ENCODE measurements at regions not wholly inside any gene's neighbourhood (a gene's known extent, or its start where the extent isn't known, plus 50 kb on each side); places are given as distances from the start of the nearest gene placed in this dataset.
A peak's percentile ranks its signal among the peaks of the same experiment; 100 is the strongest.

DNA sequence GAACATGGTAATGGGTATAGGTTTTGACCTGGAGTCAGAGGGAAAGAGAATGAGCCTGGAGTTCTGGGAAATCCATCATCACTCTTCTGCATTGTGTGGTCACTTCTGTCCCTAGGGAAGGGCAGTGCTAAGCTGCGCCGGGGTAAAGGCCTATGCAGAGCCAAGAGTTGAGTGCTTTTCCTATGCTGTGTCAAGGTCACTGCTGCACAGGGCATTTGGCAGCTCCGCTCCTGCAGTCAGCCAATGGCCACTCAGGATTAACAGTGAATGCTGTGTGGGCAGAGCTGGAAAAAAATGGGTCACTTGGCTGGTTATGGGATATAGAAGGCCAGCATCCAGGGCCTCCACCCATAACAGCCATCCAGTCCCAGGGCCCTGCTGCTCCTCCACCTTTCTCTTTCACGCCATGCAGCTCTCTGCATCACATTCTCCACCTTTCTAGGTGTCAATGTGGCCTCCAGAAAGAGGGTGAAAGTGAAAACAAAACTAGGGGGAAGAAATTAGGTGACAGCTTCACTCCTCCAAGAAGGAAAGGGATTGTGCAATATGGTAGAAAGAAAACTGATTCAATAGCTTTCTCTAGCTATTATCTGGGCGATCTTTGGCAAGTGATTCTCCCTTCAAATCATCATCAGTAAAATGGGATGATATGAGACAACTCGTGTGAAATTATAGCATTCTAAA, 279.3 kb upstream of the ANKRD55 start:
- no peak for DNase-seq

DNA sequence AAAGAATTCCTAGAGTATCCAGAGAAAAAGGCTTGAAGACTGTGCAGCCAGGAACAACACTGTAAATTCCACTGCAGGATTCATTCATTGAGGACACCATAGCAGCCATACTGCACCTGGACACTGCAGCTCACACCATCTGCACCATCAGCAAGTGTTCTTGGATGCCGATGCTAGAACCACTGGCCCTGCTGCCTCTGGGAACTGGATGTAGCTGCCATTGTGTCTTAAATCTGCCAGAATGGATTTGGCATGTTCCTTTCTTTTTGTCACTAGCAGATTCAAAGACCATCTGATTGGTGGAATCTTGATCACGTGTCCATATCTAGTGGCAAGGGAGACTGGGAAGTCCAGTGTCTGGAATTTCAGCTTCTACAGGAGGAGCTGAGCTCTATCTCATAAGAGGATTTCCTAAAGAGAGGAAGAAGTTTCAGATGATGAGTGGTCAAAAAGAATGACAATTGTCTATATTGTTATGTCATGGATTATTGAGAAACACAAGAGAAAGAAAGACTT, 278.3 kb upstream of the ANKRD55 start:
- no peak for DNase-seq

DNA sequence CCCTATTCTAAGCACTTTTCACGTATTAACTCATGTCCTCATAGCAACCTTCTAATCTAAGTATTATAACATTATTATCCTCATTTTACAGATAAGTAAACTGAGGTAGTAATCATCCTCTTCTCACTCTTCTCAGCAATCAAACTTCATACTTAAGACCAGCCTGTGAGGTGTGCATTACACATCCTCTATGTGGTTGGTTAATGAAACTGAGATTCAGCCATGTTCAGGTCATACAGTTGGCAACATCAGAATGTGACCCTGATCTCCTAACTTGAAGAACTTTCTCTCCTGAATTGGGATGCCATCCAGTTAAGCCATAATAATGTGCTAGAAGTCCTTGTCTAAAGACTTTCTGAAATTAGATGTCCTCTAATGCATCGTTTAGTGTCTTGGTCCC, 275.1 kb upstream of the ANKRD55 start:
- DNase-seq = no peak

DNA sequence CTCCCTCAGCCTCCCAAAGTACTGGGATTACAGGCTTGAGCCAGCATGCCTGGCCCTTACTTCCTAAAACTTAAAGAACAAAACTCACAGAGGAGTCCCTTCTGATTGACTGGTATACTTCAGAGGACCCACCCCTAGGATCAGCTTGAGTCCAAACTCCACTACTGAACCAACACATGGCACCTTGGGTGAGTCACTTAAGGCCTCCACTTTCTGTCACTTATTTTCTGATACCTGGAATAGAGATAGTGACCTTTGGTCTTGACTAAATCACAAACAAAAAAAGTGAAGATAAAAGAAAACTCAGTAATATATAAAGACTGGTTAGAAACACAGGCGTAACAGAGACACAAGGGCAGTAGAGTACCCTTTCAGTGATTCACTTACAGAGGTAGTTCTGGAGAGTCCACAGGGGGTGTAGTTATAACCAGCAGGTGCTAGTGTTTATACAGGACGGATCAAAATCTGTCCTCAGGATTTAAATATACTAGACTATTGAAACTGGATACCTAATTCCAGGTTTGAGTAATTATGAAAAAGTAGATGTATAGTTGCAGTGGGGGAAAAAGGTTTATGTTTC, 274.3 kb upstream of the ANKRD55 start:
- no peak for DNase-seq

DNA sequence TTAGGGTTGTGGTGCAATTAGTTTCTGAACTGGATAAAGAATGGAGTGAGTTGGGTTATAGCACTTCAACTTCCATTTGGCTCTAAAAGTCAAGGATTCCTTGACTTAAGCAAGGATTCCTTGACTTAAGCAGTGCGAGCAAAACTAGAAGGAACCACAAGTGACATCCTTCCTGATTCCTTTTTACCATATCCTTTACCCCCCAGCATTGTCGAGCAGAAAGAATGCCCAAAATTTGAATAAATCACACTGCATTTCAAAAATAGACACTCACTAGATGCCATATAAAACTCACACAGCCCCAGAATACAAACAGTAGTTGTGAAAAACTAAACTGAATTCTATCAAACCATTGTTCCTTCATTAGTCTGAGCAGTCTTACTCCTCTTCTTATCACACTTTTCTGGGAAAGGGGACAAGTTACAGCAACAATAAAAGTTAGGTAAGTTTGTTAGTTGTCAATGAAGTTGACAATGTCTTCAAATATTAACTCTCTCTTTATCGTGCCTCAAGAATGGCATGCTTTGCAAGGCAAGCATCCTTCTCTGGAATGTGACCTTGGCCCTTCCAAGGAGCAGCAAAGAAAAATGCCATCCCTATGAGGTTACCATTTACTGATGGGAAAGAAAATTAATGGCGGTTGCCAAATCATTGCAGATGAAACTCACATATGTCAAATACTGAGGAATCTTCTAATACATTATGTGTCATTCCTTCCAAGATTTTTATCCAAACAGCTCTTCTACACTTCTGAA, 273.3 kb upstream of the ANKRD55 start:
- DNase-seq = no peak

DNA sequence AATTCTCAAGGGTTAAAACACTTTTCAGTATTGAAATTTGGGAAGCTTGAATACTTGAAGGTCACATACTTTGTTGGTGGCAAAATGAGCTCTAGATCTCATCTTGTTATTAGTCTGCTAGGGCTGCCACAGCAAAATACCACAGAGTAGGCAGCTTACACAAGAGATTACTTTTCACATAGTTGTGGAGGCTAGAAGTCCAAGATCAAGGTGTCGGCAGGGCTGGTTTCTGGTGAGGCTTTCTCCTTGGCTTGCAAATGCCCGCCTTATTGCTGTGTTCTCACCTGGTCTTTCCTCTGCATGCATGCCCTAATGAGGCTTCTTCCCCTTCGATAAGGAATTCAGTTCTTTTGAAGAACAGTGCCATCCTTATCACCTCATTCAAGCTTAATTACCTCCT, 270.8 kb upstream of the ANKRD55 start:
- DNase-seq = no peak

DNA sequence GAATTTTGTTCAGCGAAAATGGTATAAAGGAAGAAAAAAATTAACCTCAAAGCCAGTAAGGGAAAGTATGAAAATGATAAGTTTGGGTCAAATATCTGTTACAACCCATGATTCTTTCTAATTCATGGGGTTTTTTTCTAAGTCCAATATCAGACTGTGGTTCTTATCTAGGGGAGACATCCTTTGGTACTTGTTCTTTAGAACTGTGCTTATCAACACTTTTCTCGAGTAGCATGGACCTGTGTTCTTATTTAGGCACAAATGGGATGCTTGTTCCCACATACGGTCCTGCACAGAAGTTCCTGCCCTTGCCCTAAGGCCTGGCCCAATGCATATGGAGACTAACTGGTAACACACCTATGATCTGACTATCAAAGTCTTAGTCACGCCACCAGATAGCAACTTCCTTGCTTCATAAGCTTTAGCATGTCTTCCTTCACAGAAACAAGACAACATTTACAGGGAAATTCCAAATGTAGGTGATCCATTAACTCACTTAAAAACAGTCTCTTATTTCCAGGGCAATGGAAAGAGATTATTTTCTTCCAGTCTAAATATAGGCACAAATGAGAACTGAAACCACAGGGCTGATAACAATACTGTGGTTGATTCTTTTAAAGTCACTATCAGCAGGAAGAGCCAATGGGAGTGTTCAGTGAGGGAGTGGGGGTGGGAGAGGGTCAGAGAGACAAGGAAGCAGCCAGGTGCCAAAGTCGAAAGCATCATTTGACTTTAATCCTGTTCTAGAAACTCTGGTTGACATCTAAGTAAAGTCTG, 268.8 kb upstream of the ANKRD55 start:
- no peak for DNase-seq

DNA sequence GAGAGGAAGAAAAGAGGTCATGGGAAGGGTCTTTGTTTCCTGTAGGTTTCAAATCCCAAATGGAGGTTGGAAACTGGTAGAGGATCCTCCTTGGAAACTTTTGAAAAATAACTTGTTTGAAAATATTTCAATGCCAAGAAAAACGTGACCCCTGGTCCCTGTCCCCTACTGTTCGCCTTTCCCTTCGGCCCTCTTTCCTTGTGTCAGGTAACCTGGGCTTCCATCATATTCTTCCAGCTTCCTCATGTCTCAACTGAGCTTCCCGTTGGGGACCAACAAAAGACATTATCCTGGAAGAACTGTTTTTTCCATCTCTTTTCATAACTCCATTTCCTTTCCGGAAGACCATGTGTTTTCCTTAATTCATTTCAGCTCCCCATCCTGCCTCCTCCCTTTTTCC, 266.8 kb upstream of the ANKRD55 start:
- no peak for DNase-seq

DNA sequence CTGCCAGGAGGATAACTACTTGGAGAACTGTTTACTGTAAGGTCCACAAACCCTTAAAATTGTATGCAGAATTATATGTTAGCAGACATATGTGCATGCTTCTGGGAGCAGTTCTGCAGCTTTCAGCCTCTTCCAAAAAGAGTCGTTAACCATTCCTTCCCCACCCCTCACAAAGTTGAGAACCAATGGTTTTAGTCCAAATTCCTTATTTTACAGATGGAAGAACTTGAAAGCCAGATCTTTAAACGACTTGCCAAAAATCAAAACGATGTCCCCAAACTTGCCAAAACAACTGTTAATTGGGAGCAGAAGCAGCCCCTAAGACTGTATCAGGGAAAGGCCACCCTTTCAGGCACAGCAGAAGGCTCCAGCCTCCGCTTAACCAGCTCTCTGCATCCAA, 266.4 kb upstream of the ANKRD55 start:
- no peak for DNase-seq

DNA sequence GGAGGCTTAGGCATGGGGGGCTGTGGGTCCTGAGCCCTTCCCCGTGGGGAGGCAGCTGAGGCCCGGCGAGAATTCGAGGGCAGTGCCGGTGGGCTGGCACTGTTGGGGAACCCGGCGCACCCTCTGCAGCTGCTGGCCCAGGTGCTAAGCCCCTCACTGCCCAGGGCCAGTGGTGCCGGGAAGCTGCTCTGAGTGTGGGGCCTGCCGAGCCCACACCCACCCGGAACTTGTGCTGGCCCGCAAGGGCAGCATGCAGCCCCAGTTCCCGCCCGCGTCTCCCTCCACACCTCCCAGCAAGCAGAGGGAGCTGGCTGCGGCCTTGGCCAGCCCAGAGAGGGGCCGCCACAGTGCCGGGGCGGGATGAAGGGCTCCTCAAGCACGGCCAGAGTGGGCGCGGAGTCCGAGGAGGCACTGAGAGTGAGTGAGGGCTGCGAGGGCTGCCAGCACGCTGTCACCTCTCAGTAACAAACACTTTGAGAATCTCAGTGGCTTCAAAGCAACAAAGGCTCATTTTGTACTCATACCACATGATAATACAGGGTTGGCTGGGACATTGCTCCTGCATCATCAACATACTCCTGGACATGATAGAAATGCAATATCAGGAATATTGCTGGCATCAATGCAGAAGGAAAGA, 265.7 kb upstream of the ANKRD55 start:
- DNase-seq = no peak

DNA sequence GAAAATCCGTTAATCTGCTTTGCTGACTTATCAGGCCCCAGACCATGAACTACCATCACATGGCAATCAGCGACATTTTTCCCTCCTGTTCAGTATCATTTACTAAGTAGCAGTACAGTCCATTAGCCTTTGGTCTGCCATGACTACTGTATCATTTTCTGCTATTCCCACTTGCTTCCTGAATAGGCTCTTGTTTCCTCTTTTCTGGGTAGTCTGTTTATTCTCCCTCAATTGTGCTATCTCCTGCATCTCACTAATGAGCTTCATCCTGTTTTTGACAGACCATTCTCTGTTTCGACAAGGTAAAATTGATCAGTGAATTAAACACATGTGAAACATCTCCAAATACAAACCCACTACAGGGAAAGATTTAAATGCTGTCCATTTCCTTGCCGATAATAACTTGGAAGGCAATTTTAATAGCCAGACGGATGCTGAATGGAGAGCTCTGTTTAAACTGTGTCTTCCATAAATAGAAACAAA, 263.5 kb upstream of the ANKRD55 start:
- DNase-seq = no peak

DNA sequence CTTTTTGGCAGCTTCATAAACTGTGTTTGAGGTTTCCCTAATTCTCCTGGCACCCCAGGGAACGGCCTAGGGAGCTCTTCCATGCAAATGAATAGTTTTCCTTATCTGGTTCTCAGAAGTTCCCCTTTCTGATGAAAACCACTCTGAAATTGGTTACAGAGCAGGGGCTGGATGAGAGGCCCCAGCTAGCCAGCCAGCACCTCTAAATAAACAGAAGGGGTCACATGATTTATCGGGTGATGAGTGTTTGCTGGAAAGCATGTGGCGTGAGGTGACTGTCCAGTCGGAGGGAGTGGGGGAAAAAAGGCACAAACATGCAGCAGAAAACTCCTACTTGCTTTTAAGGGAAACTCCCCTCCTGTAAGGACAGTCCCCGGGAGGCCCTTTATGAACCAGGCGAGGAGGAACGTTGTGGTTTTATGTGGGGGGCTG, 261.2 kb upstream of the ANKRD55 start:
- no peak for DNase-seq

DNA sequence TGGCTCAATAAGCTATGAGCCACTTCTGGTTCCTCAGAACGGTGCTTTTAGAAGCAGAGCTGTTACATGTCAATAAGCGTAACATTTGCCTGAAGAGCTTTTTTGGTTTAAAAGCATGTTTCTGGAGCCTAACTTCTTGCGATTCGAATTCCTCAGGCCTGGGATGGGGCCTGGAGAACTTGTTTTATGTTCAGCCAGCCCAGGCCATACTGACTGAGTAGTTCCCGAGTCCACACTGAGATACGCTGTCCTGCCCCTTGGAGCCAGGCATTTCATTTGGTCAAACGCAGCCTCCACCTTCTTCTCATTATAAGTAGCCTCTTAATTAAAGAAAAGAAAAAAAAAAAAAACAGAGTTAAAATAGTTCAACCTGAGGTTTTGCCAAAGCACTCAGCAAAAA, 260.6 kb upstream of the ANKRD55 start:
- DNase-seq = no peak

DNA sequence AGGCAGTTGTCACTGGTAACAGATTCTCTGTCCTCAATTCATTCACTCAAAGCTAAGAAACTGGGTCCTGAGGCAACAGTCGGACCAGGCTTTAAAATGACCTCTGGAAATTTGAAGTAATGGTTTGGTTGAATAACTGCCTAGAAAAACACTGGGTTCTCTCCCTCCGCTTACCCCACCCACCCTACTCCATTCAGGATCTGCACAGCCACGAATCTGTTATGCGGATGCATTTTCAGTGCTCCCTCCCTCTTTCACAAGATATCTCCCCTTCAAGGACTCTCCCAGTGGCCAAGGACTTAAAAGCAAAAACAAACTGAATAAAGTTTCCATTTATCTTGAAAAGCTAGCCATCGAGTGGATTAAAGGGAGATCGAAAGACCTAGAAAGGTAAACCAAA, 260.2 kb upstream of the ANKRD55 start:
- DNase-seq = no peak

DNA sequence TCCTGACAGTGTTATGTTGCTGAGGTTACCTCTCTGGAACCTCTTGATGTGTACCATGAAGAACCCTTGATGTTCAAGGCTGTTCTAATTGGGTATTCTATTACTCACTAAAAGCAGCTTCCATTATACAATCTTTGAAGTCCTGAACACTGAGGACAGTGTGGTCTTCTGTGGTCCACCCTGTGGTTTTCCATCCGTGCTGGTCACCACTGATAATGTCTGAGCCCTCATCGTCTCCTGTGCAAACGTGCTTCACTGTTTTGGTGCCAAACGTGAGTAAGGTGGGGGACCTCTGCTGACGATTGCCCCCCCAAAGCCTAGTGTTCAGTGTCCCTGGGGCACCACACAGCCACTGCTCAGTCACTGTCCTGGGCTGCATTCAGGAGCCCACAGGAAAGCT, 259.7 kb upstream of the ANKRD55 start:
- no peak for DNase-seq

DNA sequence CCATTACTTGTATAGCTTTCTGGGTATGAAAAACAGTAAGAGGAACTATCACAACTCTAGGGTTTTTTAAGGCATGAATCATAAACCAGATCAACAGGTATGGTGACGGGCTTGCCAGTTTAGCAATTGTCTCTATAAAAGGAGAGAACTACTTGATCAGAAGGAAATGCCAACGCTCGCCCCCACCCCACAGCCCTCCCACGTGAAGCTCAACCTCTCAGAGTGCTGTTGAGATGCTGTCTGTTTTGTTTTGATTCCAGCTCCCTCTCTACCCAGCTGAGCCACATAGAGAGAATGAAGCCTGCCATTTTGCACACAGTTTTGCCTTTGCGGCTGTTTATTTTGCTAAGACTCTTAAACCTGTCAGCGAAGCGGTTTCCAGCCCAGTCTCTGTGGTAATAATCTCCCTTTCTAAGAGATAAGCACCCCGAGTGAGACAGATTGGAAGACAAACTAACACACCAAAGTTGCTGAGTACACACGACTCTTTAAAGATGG, 257.9 kb upstream of the ANKRD55 start:
- no peak for DNase-seq

DNA sequence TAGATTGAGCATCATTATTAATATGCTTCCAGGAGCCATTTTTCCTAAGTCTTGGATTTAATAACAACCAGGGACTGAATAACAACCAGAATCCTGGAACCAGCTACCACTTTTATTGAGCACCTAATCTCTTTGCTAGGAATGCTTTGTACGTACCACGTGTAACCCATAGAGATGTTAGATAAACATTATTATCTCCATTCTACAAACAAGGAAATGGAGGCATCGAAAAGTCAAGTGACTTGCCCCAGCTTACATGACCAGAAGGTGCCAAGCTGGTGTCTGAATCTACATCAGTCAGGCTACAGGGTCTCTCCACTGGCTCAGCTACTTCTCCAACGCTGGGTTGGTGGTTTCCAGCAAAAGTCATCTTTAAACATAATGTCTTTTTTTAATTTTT, 256.1 kb upstream of the ANKRD55 start:
- no peak for DNase-seq

DNA sequence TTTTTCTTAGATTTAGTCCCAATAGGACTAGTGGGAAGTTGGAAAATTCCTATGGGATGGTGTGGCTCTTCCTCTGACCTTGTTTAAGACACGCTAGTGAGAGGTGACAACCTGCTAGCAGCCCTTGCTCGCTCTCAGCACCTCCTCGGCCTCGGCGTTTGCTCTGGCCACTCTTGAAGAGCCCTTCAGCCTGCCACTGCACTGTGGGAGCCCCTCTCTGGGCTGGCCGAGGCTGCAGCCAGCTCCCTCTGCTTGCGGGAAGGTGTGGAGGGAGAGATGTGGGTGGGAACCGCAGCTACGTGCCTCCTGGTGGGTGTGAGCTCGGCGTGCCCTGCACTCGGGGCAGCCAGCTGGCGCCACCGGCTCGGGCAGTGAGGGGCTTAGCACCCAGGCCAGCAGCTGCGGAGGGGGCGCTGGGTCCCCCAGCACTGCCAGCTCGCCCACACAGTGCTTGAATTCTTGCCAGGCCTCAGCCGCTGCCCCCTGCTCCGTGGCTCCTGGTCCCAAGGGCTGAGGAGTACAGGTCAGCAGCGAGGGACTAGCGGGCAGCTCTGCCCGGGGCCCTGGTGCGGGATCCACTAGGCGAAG, 254.5 kb upstream of the ANKRD55 start:
- DNase-seq = no peak

DNA sequence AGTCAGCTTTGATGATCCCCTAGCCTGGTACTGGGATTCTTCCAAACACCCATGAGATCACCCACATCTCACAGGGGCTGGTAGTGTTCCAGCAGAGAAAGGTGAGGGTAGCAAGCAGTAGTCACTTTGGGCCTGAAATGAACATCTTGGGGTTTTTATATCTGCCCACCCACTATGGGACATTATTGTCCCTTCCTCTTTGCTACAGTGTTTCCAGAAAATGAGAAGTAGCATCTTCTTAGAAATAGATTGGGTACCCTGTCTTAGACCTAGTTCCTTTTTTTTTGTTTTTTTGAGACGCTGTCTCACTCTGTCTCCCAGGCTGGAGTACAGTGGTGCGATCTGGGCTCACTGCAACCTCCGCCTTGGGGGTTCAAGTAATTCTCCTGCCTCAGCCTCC, 249.2 kb upstream of the ANKRD55 start:
- DNase-seq = no peak

DNA sequence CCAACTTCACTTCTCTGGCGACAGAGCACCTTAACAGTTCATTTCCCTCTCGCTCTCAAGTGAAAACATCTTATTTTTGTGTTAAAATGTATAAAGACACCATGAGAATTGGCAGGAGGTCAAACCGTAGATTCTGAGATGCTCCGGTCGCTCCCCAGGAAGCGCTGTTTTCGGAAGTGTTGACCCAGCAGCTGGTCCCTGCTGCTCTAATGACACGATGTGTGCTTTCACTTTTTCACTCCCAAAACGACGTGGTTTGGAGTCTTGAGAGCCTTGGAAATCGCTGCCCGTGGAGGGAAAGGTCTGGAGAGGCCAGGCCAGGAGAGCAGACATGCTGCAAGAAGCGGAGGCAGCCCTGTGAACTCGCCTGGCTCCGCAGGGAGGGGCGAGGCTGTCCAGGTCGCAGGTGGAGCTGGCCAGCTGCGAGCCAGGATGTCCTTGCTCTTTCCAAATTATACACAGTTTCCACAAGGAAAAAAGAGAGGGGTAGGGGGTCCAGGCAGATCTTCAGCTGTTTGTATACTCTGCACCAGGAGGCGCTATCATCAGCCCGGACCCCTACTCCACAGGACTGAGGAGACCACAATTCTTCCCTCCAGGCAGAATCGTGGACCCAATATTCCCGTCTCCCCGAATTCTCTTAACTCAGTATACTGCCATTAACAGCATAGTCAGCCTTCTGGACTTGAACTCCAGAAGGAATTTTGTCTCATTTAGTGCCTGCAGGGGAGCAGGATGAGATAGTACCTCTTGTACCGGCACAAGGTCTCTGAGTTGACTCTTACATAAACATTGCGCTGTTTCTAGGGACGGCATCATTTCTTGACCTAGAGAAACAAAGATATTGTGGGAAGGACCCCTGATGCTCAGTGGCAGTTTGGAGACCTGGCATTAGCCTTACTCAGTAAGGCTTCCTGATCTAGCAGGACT, 248.6 kb upstream of the ANKRD55 start:
- DNase-seq = peak; percentile 87

Data from right kidney (tissue), 1 donor.